HG03139 (cell line): ENCODE measurements at regions not wholly inside any gene's neighbourhood (a gene's known extent, or its start where the extent isn't known, plus 50 kb on each side); places are given as distances from the start of the nearest gene placed in this dataset.
"Not testable (repeated sequence)": the region's sequence is repeated elsewhere in the genome, so short reads cannot be mapped to it uniquely, and the experiment has no call there.

Experiments used
- ATAC-seq: cut with Tn5 transposase; IDR thresholded peaks from one replicate; pipeline ENCODE4 v1.9.1; 2021; ENCODE audit not compliant: unreplicated experiment

DNA sequence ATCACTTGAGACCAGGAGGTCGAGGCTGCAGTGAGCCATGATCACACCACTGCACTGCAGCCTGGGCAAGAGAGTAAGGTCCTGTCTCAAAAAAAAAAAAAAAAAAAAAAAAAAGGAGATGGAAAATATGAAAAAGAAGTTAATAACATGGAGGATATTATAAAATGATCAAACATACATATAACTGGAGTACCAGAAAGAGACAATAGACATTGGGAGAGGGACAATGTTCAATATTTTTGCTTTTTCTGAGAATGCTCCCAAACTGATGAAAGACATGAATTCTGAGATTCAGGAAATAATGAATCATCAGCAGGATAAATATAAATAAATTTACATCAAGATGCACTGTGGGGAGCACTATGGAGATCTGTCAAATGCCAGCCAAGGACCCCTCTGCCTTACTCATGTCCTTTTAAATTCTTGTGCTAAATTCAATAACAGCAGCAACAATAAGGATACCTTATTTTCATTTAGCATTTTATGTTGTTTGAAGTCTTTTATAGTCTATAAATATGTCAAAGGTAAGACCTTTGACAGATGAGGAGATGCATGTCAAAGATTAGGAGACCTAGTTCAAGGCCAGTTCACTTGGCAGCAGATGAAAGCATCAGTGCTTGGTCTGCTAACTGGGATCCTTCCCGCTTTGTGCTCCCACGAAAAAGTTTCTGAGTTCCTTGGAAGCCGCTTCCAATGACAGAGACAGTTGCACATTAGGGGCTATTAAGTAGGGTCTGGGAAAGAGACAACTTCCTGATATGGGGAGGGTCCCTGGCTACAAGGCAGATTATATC, 97.7 kb downstream of the TLR5 start:
- no peak for ATAC-seq

DNA sequence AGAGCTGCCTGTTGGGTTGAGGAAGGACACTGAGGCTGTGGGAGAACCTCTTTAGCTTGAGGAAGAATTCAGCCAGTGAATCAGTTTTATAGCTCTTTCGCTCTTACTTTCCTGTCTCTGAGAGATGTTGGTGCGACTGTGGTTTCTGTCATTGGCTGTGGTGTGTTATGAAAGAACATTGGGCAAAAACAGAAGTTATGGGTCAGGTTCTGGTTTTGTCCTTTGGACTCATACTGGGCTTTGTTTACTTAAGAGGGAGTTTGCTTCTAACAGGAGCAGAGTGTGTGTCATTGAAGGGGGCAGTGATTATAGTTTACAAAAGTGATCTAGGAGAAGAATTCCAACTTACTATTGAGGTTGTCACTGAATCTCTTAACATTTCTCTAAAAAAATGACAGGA, 97.0 kb downstream of the TLR5 start:
- ATAC-seq, result no peak

DNA sequence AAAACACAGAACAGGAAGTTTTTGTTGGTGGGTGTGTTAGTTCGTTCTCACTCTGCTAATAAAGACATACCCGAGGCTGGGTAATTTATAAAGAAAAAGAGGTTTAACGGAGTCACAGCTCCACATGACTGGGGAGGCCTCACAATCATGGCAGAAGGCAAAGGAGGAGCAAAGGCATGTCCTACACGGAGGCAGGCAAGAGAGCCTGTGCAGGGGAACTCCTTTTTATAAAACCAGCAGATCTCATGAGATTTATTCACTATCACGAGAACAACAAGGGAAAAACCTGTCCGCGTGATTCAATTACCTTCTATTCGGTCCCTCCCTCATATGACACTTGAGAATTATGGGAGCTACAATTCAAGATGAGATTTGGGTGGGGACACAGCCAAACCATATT, 96.6 kb downstream of the TLR5 start:
- not testable (repeated sequence) for ATAC-seq

DNA sequence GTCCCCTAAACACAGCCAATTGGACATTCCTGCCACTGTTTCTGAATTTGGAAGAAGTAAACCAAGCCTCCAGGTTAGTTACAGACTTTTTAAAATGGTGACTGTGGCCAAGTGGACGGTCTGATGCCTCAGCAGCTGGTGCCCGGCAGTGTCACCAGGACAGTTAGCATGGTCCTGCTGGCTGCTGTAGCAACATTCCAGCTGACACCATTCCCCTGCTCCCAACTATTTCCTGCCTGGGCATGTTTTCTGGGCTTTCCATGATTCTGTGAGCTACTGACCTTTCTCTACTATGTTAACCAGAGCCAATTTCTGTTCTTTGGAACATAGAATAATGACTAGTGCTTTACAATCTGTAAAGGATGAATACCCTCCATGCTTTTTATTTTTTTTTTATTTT, 95.0 kb downstream of the TLR5 start:
- ATAC-seq, result no peak

DNA sequence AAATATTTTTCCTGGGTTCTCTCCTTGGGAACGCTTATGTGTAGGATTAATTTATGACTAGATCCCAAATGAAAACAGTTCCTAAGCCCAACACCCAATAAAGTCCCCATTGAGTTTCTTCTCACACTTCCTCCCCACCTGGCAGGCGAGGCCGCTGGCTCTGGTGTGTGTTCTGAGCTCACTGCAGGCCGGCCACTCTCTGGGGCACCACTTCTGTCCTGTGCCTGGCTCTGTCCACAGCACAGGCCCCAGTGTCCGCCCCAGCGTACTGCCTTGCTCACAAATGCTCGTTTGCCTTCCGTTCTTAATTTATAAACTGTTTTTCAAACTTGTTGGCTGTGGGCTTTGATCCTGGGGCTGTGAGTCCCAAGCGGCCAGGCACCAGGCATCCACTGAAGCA, 90.6 kb downstream of the TLR5 start:
- no peak for ATAC-seq

DNA sequence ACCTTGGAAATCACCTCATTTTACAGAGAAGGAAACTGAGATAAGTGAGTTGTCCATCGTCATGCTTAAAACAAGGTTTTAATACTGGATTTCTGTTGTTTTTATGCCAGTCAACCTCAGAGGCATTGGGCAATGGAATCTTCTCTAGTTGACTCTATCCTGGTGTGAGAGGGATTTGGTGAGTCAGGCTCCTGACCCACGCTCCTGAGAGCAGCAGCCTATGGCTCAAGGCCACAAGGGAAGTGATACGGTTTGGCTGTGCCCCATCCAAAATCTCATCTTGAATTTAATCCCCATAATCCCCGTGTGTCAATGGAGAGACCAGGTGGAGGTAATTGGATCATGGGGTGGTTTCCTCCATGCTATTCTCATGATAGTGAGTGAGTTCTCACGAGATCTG, 90.1 kb downstream of the TLR5 start:
- no peak for ATAC-seq

DNA sequence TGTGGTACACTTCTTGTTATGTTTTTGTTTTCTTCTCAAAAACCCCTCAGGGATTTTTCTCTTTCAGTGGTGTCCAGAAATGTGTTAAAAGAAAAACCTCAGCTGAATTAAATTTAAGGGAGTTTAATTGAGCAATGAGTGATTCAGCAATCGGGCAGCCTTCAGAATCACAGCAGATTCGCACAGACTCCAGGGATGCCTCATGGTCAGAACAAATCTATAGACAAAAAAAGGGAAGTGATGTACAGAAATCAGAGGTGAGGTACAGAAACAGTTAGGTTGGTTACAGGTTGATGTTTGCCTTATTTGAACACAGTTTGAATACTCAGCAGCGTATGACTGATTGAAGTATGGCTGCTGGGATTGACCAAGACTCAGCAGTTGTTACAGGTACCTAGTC, 86.2 kb downstream of the TLR5 start:
- ATAC-seq, result no peak

DNA sequence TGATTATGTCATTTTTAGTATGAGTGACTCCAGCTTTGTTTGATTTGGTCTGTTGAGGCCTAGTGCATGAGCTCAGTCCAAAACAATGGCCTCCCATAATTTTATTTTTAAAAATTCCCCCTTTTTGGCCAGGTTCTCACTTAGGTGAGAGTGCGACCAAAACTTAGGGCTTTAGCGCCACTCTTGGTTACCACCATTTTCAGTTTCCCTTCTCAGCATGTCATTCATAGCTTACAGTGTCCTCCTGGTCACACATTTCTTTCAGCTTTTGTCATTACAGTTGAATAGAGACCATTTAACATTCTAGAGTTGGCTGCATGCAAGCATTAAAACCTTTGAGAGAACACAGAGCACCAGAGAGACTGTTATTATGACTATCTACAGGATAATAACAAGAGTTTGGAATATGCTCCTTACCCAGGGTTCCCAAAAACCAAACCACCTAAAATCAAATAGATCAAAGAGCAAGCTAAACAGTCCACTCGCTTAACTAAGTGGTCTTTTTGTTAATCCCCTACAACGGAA, 85.4 kb downstream of the TLR5 start:
- ATAC-seq, result no peak
